ENCODE measurements at regions not wholly inside any gene's neighbourhood (a gene's known extent, or its start where the extent isn't known, plus 50 kb on each side); places are given as distances from the start of the nearest gene placed in this dataset.

DNA sequence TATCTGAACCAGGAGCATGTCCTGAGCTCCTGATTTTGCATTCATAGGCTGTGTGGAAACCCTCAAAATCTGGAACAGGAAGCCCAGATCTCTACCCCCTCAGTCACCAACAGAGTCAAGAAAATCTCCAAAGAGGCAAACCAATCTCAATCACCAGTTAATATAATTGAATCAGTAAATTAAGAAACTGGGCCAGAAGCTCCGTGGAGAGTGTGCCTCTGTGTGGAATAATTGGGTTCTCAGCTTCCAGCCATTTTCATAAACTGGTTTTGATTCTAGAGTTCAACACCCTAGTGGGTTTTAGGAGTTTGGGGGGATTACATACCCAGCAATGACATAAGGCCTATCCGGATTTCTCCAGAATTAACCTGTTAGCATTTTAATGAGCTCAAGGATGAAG is 362.9 kb downstream of the IRX2 start:
- TF ChIP-seq, protein P1, sequence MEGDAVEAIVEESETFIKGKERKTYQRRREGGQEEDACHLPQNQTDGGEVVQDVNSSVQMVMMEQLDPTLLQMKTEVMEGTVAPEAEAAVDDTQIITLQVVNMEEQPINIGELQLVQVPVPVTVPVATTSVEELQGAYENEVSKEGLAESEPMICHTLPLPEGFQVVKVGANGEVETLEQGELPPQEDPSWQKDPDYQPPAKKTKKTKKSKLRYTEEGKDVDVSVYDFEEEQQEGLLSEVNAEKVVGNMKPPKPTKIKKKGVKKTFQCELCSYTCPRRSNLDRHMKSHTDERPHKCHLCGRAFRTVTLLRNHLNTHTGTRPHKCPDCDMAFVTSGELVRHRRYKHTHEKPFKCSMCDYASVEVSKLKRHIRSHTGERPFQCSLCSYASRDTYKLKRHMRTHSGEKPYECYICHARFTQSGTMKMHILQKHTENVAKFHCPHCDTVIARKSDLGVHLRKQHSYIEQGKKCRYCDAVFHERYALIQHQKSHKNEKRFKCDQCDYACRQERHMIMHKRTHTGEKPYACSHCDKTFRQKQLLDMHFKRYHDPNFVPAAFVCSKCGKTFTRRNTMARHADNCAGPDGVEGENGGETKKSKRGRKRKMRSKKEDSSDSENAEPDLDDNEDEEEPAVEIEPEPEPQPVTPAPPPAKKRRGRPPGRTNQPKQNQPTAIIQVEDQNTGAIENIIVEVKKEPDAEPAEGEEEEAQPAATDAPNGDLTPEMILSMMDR (IDR thresholded peaks at IDR 0.05; ENCODE audit: insufficient read depth, low read depth, low read length): no peak
- TF ChIP-seq EZH2 (IDR thresholded peaks at IDR 0.05; ENCODE audit: insufficient read depth, low read length): no peak

Data from astrocyte (in vitro differentiated cells and primary cell).